SJSA1 (cell line): ENCODE measurements at regions not wholly inside any gene's neighbourhood (a gene's known extent, or its start where the extent isn't known, plus 50 kb on each side); places are given as distances from the start of the nearest gene placed in this dataset.

Source experiments
- DNase-seq, 2 experiments: peaks; one replicate each; pipeline ENCODE4 v3.0.0-alpha.2; 2015 to 2020; ENCODE audit warnings: low spot score in 2 of 2, low read depth in 1 of 2
- H3K27ac ChIP-seq: fragments of 250-450 bp; sonication (Bioruptor Pico); 2 replicates; pipeline ENCODE4 v1.5.1; 2020; ENCODE audit warnings: mild to moderate bottlenecking, moderate library complexity
- H3K27me3 ChIP-seq: fragments of 250-450 bp; sonication (Bioruptor Pico); replicated peaks from 2 replicates; pipeline ENCODE4 v1.5.1; 2020; ENCODE audit warnings: mild to moderate bottlenecking, moderate library complexity
- H3K36me3 ChIP-seq: fragments of 250-450 bp; sonication (Bioruptor Pico); 2 replicates; pipeline ENCODE4 v1.5.1; 2020; ENCODE audit warnings: mild to moderate bottlenecking
- H3K4me1 ChIP-seq: fragments of 250-450 bp; sonication (Bioruptor Pico); replicated peaks from 2 replicates; pipeline ENCODE4 v1.6.1; 2021; ENCODE audit warnings: mild to moderate bottlenecking
- H3K4me3 ChIP-seq: fragments of 250-450 bp; sonication (Bioruptor Pico); 2 replicates; pipeline ENCODE4 v1.5.1; 2020; ENCODE audit warnings: mild to moderate bottlenecking
- H3K9me3 ChIP-seq: fragments of 250-450 bp; sonication (Bioruptor Pico); replicated peaks from 2 replicates; pipeline ENCODE4 v1.5.1; 2020; ENCODE audit warnings: mild to moderate bottlenecking

DNA sequence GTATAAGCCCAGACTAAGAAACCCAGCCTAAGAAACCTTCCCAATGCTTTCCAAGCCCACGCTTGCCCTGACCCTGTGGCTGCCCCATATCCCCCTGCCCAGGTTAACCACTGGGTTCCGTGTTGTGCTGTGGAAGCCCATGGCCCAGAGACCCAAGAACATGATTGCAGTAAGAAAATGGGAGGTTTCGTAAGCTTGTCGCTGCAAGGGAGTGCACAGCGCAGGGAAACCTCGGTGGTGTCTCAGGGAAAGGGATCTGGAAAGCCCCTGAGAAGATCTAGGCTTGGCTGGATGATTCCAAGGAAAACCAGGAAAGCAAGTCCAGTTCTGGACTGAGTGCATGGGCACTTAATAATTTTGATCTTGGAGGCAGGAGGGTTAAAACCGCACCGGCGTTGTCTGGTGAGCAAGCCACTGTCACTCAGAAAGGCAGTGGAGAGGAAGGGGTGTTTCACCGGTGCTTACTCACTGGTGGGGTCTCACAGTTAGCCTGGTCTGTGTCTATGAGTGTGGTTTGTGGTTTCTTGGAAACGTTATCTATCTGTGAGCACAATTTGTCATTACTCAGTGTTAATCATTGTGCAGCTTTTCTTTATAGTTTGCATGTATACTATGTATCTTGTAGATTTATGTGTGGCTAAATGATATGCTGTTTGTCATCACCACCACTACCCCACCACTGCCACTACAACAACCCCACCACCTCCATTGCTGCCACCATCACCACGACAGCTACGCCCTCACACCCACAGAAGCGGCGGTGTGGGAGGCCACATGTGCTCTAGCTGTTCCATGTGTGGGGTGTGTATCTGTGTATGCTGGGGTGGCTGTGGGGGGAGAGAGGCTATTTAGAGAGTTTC, 53.3 kb upstream of the PRDM11 start:
- H3K27ac ChIP-seq, result peak overlapping the region; percentile 58; the same call in 1 of the 2 replicates
- H3K4me1 ChIP-seq, result peaks cover 57% of the 10 kb centered on the region
- H3K4me3 ChIP-seq, result no peak overlapping the region
- no peaks in the 10 kb centered on the region for H3K9me3 ChIP-seq
- DNase-seq, result peak; percentile 89 to 91
- H3K36me3 ChIP-seq, result no peaks in the 10 kb centered on the region
- peaks cover 10% of the 10 kb centered on the region; the same call in 1 of the 2 replicates for H3K27me3 ChIP-seq

GRCh38 chr11:45093761-45094455, 52.5 kb upstream of the PRDM11 start:
- Histone ChIP-seq H3K4me3 (no peak overlapping the region), H3K27me3 (peaks cover 10% of the 10 kb centered on the region; the same call in 1 of the 2 replicates), H3K9me3 (no peaks in the 10 kb centered on the region), H3K27ac (no peak overlapping the region), H3K4me1 (peaks cover 50% of the 10 kb centered on the region), H3K36me3 (no peaks in the 10 kb centered on the region)
- DNase-seq, result peak in 1 of 2 experiments; percentile 43

- H3K36me3 ChIP-seq, result no peaks in the 10 kb centered on the region
- H3K27ac ChIP-seq, result no peak overlapping the region
- H3K4me3 ChIP-seq, result no peak overlapping the region
- H3K4me1 ChIP-seq, result peaks cover 37% of the 10 kb centered on the region
- peaks cover 10% of the 10 kb centered on the region; the same call in 1 of the 2 replicates for H3K27me3 ChIP-seq
- peak in 1 of 2 experiments; percentile 47 for DNase-seq
- no peaks in the 10 kb centered on the region for H3K9me3 ChIP-seq
Observed at GRCh38 chr11:45094958-45095690, 51.3 kb upstream of the PRDM11 start.

DNA sequence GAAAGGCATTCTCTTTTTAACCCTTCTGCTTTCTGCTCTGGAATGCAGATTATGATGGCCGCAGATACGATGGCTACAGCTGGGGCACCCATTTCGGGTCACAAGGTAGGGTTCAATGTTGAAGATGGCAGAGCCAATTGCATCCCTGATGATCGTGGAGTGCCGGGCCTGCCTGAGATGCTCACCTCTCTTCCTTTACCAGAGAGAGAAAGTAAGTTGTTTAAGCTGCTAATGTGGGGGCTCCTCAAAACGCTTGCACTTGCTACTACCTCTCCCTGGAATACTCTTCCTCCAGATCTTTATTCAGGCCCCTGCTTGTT, 50.8 kb upstream of the PRDM11 start:
- Histone ChIP-seq H3K4me3 (no peak overlapping the region), H3K27me3 (peaks cover 10% of the 10 kb centered on the region; the same call in 1 of the 2 replicates), H3K9me3 (no peaks in the 10 kb centered on the region), H3K27ac (no peak overlapping the region), H3K36me3 (no peaks in the 10 kb centered on the region), H3K4me1 (peaks cover 32% of the 10 kb centered on the region)
- peak in 1 of 2 experiments; percentile 34 for DNase-seq

GRCh38 chr11:45096636-45097035, 49.8 kb upstream of the PRDM11 start:
- Histone ChIP-seq H3K9me3 (no peaks in the 10 kb centered on the region), H3K27me3 (peaks cover 10% of the 10 kb centered on the region; the same call in 1 of the 2 replicates), H3K4me3 (no peak overlapping the region), H3K4me1 (peaks cover 25% of the 10 kb centered on the region), H3K36me3 (no peaks in the 10 kb centered on the region), H3K27ac (no peak overlapping the region)
- peak in 1 of 2 experiments; percentile 35 for DNase-seq
